Endodermal cell (in vitro differentiated cells): ENCODE measurements at regions not wholly inside any gene's neighbourhood (a gene's known extent, or its start where the extent isn't known, plus 50 kb on each side); places are given as distances from the start of the nearest gene placed in this dataset. TPM values are rescaled to one million over a fixed set of nuclear protein-coding genes. Genes with fewer than 3 reads are reported as not detected.

ENCODE experiments used
- DNase-seq: peaks from one replicate; pipeline ENCODE4 v3.0.0-alpha.2; 2017
- H3K27ac ChIP-seq: 2 replicates; pipeline ENCODE4 v1.5.1; 2013; ENCODE audit warnings: mild to moderate bottlenecking, low read depth, low read length, moderate library complexity
- H3K27me3 ChIP-seq: 2 replicates; pipeline ENCODE4 v1.6.1; 2013; ENCODE audit warnings: mild to moderate bottlenecking, low read length, moderate library complexity; ENCODE audit not compliant: insufficient read depth, control insufficient read depth, poor library complexity, severe bottlenecking
- H3K36me3 ChIP-seq: 2 replicates; pipeline ENCODE4 v1.7.0; 2013; ENCODE audit warnings: mild to moderate bottlenecking, low read length, moderate library complexity; ENCODE audit not compliant: control insufficient read depth, insufficient read depth
- H3K4me1 ChIP-seq: one replicate; pipeline ENCODE4 v1.7.0; 2013; ENCODE audit warnings: low read length; ENCODE audit not compliant: control insufficient read depth, insufficient read depth
- H3K4me3 ChIP-seq: 2 replicates; pipeline ENCODE4 v1.5.1; 2013; ENCODE audit warnings: mild to moderate bottlenecking, low read length, moderate library complexity
- H3K9ac ChIP-seq: 2 replicates; pipeline ENCODE4 v1.6.1; 2013; ENCODE audit warnings: mild to moderate bottlenecking, low read length, moderate library complexity; ENCODE audit not compliant: poor library complexity, severe bottlenecking; ENCODE audit errors: extremely low read depth
- H3K9me3 ChIP-seq: 2 replicates; pipeline ENCODE4 v1.6.1; 2013; ENCODE audit warnings: mild to moderate bottlenecking, low read length, moderate library complexity; ENCODE audit not compliant: control insufficient read depth
- H3K27ac Mint-ChIP-seq: 2 replicates; pipeline ENCODE4 v1.8.0; 2020; ENCODE audit warnings: mixed read lengths
- H3K27me3 Mint-ChIP-seq: 2 replicates; pipeline ENCODE4 v1.8.0; 2021; ENCODE audit warnings: mild to moderate bottlenecking, mixed read lengths; ENCODE audit not compliant: insufficient read depth
- H3K36me3 Mint-ChIP-seq: 2 replicates; pipeline ENCODE4 v1.8.0; 2020; ENCODE audit warnings: low read depth, mixed read lengths
- H3K4me1 Mint-ChIP-seq: 2 replicates; pipeline ENCODE4 v1.8.0; 2020; ENCODE audit warnings: mixed read lengths
- H3K4me3 Mint-ChIP-seq: 2 replicates; pipeline ENCODE4 v1.8.0; 2020; ENCODE audit warnings: mild to moderate bottlenecking, moderate library complexity, mixed read lengths
- H3K9me3 Mint-ChIP-seq: 2 replicates; pipeline ENCODE4 v1.8.0; 2020; ENCODE audit warnings: mild to moderate bottlenecking, mixed read lengths
- WGBS, 2 experiments: methylation state at CpG; one replicate each; pipeline versions ENCODE4 v1.1.5 to v1.1.7; 2013; ENCODE audit warnings: missing lambda C conversion rate in 2 of 2, mixed read lengths in 1 of 2; ENCODE audit not compliant: insufficient coverage in 1 of 2, insufficient read length in 1 of 2; 5-methylcytosine and 5-hydroxymethylcytosine counted together
- microRNA-seq: library from miRNA; unstranded; fragments of <30 nt; microRNA quantifications from one replicate; pipeline ENCODE4 v1.2.0, GENCODE V29; 2020; ENCODE audit warnings: borderline microRNAs expressed
- TF ChIP-seq, protein P1 (sequence below): fragments of 200-600 bp; sonication (generic); conservative IDR thresholded peaks from 2 replicates; pipeline ENCODE4 v1.5.0; 2021; ENCODE audit warnings: antibody characterized with exemption, mild to moderate bottlenecking

DNA sequence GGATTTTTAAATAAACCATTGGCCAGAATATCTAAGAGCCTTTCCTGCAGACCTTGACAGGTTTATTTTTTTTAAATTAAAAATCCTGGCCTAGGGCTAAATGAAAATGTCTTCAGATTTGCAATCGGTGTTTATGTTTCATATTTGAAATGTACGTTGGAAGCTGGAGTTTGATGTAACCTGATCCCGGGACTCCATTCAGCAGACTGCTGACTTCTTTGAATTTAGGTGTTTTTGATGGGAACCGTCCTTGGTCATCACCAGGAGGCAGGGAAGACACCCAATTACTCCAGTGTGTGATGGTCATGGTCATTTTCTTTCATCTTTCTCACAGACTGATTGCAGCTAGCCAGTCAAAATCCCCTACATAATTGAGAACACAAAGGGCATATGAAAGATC is 60.1 kb upstream of the BRINP1 start:
- Mint-ChIP-seq H3K4me3 (no peak overlapping the region), H3K27ac (no peak overlapping the region), H3K9me3 (peaks cover 11% of the 10 kb centered on the region), H3K36me3 (no peaks in the 10 kb centered on the region), H3K4me1 (no peaks in the 10 kb centered on the region), H3K27me3 (no peaks in the 10 kb centered on the region)
- Histone ChIP-seq H3K9ac (no peak overlapping the region), H3K4me1 (no peaks in the 10 kb centered on the region), H3K36me3 (no peaks in the 10 kb centered on the region), H3K27me3 (no peaks in the 10 kb centered on the region), H3K4me3 (no peak overlapping the region), H3K27ac (no peak overlapping the region), H3K9me3 (no peaks in the 10 kb centered on the region)
- TF ChIP-seq, protein P1, sequence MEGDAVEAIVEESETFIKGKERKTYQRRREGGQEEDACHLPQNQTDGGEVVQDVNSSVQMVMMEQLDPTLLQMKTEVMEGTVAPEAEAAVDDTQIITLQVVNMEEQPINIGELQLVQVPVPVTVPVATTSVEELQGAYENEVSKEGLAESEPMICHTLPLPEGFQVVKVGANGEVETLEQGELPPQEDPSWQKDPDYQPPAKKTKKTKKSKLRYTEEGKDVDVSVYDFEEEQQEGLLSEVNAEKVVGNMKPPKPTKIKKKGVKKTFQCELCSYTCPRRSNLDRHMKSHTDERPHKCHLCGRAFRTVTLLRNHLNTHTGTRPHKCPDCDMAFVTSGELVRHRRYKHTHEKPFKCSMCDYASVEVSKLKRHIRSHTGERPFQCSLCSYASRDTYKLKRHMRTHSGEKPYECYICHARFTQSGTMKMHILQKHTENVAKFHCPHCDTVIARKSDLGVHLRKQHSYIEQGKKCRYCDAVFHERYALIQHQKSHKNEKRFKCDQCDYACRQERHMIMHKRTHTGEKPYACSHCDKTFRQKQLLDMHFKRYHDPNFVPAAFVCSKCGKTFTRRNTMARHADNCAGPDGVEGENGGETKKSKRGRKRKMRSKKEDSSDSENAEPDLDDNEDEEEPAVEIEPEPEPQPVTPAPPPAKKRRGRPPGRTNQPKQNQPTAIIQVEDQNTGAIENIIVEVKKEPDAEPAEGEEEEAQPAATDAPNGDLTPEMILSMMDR: no peak
- WGBS, 2 experiments: 89 to 91% methylated on average over 4 of the region's 4 CpGs
- no peak for DNase-seq

DNA sequence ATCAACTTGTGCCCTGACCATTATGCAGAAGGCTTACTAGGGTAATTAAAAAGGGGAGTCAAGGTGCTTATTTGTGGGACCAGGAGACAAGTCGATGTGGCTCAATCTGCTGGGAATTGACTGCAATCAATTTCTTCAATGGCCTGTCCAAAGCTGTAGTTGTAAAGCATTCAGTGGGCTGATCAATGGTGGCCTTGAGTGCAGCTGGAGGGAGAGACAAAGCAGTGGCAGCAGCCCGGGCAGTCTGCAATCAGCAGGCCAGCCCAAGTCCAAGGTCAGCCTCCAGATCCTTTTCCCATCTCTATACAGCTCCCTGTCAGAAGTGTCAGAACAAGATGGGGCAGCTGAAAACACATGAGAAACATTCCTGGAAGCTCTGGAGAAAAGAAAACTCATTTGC is 51.0 kb upstream of the BRINP1 start:
- DNase-seq: no peak
- no peaks in the 10 kb centered on the region for H3K36me3 Mint-ChIP-seq
- 83 to 87% methylated on average over 1 to 2 of the region's 2 CpGs for WGBS, 2 experiments
- Histone ChIP-seq H3K4me1 (no peaks in the 10 kb centered on the region), H3K9ac (no peak overlapping the region), H3K4me3 (no peak overlapping the region), H3K9me3 (no peaks in the 10 kb centered on the region), H3K27me3 (no peaks in the 10 kb centered on the region), H3K36me3 (no peaks in the 10 kb centered on the region), H3K27ac (no peak overlapping the region)
- H3K27ac Mint-ChIP-seq: no peak overlapping the region
- H3K27me3 Mint-ChIP-seq: no peaks in the 10 kb centered on the region
- H3K9me3 Mint-ChIP-seq: no peaks in the 10 kb centered on the region
- TF ChIP-seq, protein P1: no peak
- no peak overlapping the region for H3K4me3 Mint-ChIP-seq
- peaks cover 11% of the 10 kb centered on the region for H3K4me1 Mint-ChIP-seq

Small RNAs in the stretch of these regions (microRNA-seq; reads per million reads assigned to microRNA genes)
- gene MIR147A: not detected
